GM19452 (cell line): ENCODE measurements at regions not wholly inside any gene's neighbourhood (a gene's known extent, or its start where the extent isn't known, plus 50 kb on each side); places are given as distances from the start of the nearest gene placed in this dataset.
"Not testable (repeated sequence)": the region's sequence is repeated elsewhere in the genome, so short reads cannot be mapped to it uniquely, and the experiment has no call there.

Experiments used
- ATAC-seq: cut with Tn5 transposase; IDR thresholded peaks from one replicate; pipeline ENCODE4 v1.9.1; 2021; ENCODE audit not compliant: unreplicated experiment

- ATAC-seq, result no peak
Observed at GRCh38 chr9:71632776-71633175, 135.5 kb downstream of the CEMIP2 start.

DNA sequence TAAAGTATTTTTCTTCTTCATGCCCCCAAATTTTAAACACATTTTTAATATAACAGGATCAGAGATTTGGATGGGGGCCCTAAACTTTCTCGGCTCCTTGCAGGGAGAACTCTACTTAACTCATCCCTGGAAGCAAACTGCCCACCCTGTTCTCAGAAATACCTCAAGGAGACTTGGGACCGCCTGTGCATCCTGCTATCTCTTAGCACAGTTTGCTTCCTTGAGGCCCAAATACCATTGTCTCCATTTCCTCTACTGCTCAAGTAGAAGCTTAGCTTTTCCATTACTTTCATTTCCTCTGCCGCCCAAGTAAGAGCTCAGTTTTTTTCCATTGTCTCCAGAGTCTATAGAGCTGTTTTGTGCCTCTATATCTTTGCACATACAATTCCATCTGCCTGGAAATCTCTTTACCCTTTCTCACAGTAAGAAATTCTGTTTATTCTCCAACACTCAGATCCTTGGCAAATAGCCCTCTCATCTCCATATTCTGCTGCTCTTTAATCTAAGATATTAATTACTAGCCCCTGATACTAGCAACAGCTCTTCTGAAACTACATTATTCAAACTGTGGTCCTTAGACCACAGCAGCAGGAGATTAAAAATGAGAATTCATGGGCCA is 137.8 kb downstream of the CEMIP2 start:
- no peak for ATAC-seq

DNA sequence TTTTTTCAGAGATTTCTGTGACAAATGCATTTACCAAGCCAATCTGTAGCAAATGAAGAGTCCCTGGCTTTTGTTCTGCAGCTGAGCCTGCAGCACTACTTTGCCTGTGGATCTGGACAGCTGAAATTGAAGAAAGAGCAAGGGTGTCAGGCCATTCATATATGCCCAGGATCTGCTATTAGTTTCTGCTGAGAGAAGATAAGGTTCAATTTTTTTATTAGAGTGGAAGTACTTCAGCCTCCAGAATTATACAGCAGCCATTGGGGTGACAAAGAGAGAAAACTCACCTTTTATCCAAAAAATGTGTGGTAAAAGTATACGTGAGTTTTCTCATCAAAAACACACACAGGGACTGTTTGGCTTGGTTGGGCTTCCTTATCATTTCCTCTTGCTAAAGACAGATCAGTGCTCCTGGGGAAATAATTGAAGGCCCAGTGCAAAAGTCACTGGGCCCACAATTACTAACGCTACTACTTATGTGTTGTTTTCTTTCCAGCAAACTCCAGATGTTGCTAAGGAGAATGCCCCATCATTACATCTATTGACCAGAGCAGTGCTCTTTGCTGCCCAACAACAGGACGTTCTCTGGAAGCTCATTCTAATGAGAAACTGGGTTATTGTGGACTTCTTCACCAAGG is 138.6 kb downstream of the CEMIP2 start:
- no peak for ATAC-seq

DNA sequence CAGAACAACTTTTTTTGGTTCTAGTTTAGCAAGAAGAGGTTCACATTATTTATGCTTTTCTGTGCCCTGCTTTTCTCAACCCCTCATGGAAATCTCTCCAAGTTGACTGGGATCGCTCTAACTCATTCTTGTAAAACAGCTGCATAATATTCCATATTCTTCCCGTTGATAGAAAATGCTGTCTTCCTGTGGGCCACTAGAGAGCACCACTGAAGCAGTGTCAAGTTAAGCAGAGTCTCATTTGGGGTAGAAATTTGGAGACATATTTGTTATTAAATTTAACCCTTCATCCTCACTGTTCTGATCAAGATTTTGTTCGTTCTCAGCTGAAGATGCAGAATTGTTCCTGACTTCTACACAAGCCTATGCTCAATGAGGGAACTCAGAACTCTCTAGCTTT is 140.1 kb downstream of the CEMIP2 start:
- ATAC-seq, result no peak

DNA sequence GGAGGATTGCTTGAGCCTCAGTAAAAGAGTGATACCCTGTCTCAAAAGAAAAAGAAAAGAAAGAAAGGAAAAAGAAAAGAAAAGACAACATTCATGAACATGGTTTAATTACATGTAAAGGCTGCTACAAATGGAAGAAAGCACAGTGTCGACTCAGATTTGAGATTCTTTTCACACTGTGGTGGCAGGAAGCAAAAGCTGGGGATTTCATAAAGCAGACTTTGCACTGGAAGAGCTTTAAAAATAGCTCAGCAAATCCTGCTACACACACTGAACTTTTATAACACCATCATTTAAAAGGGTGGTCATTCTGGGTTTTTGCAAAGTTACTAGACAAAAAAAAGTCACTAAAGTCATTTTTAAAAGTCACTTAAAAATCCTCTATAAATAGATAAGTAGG is 140.8 kb downstream of the CEMIP2 start:
- ATAC-seq, result no peak

- no peak for ATAC-seq
Observed at GRCh38 chr9:71626395-71626794, 141.9 kb downstream of the CEMIP2 start.

DNA sequence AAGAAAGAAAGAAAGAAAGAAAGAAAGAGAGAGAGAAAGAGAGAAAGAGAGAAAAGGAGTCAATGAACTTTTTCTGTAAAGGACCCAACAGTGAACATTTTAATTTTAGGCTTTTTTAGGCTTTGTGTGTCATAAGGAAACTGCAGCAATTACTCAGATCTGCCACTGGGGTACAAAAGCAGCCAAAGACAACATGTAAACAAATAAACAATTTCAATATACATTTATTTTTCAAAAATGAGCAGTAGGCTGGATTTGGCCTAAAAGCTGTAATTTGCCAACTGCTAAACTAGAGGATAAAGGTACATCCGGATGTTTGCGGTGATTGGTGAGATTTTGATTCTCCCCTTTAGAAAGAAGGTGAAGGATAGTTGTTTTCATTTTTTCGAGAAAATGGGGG is 143.6 kb downstream of the CEMIP2 start:
- no peak for ATAC-seq

GRCh38 chr9:71620746-71621145 is 147.6 kb downstream of the CEMIP2 start:
- ATAC-seq, result no peak

- no peak for ATAC-seq
Observed at GRCh38 chr9:71620331-71620730, 148.0 kb downstream of the CEMIP2 start.

DNA sequence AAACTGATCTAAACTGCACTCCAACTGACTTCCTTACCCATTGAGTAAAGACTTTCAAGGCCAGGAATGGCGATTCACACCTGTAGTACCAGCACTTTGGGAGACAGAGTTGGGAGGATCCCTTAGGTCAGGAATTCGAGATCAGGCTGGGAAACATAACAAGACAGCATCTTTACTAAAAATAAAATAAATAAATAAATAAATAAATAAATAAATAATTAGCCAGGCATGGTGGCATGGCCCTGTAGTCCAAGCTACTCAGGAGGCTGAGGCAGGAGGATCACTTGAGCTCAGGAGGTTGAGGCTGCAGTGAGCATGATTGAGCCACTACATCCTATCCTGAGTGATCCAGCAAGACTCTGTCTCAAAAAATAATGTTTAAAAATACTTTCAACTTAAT is 148.4 kb downstream of the CEMIP2 start:
- ATAC-seq, result no peak

- no peak for ATAC-seq
Observed at GRCh38 chr9:71614409-71615010, 153.8 kb downstream of the CEMIP2 start.

DNA sequence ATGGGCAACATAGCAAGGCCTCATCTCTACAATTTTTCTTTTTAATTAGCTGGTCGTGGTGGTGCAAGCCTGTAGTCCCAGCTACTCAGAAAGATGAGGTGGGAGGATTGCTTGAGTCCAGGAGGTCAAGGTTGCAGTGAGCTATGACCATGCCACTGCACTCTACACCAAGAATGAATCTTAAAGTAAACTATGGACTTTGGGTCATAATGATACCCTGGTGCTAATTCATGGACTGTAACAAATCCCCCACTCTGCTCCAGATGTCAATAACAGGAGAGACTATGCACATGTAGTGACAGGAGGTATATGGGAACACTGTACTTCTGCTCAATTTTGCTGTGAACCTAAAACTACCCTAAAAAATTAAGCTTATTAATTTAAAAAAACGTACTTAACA is 155.4 kb downstream of the CEMIP2 start:
- no peak for ATAC-seq

DNA sequence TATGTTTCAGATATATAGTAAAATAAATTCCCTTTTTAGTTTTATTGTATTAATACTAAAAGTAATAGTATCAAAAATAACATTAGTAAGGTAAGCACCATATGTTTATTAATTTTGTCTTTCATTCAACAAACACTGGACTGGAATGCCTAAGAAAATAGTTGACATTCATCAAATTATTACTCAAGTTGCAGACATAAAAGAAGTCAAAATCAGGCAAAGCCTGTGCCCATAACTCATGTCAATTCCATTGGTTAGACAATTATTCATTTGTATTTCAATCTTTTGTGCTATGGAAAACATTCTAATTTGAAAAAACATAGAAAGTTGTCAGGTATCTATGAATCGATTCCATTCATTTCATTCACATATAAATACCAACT is 158.9 kb downstream of the CEMIP2 start:
- ATAC-seq, result no peak

DNA sequence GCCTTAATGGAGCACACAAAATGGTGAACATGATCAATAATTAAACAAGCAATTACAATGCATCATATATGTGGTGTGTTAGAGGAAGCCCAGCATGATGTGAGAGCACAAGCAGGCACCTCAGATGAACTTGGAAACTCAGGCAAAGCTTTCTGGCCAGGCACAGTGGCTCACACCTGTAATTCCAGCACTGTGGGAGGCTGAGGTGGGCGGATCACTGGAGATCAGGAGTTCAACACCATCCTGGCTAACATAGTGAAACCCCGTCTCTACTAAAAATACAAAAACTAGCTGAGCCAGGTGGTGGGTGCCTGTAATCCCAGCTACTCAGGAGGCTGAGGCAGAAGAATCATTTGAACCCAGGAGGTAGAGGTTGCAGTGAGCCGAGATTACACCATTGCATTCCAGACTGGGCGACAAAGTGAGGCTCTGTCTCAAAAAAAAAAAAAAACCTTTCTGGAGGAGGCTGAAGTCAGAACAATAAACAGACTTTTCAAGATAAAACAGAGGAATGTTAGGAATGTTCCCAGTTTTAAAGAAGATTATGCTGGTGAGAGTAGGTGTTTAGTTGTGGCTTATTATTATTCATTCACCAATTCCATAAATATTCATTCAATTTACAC is 159.4 kb downstream of the CEMIP2 start:
- no peak for ATAC-seq

- ATAC-seq, result no peak
Observed at GRCh38 chr9:71608021-71608420, 160.3 kb downstream of the CEMIP2 start.

DNA sequence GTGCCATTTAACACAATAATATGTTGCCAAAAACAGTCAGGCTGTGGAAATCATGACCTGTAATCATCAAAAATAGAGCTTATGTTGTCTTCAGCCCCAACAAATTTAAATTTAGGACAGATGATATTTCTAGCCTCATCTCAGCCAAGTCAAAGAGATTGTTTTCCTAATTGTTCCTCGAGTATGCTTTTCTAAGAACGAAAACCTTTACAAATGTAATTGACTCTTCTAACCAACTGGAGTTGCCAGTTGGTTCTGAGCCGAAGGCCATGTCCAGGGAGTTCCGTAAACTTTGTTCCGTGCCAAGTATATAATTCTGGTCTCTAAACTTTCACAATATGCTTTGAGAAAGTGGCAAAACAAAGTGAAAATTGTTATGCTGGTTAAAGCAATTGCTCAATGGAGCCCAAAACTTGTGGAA is 160.8 kb downstream of the CEMIP2 start:
- no peak for ATAC-seq

DNA sequence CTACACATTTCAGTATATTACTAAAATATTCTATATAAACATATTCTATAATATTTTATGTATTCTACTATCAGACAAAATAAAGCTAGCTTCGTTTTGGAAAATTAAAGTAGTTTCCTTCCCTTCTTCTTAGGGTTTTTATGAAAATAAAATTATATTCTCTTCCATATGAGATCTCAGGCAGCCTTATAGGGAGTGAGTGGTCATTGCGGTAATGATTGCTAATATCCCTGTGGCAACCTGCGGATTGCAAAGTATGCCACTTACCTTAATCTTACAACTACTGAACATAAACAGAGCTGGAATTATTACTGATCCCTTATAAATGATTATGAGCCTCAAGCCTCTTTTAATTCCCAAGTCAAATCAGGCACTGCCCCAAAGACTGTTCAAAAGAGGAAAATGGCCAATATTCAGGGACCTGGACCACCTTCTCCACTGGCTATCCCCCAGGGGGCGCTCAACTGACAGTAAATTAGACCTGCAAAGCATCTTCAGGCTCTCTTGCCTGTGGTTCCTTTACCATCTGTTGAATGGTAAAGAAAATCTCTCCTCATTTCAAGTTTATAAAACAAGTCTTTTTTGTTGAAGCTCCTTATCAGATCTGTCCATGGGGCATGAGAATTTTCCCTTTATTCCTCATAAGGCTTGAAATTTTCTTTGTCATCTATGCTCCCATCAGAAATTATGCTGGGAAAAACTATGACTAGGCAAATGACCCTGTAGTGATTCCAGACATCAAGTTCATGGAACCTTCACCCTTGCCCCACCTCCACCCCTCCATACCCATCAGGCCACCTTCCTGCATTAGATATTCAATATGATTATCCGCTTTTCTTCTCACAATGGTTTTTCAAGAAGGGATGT is 163.9 kb downstream of the CEMIP2 start:
- peak; percentile 83 for ATAC-seq

DNA sequence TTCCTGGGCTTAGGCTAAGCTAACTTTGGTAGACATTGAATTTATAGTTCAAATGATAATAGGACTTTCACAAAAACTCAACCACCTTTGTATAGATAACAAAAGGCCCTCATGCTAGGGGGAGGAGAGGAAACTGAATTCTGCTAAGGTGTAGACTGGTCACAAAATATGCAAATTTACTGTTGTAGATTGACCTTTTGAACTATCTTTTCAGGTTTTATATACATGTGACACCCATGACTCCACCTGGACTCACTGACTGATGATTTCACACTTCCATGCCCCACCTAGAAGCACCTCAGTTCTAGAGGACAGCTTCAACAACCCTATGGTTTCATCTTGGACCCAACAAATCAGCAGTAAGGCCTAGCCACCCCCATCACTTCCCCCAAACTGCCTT is 165.7 kb downstream of the CEMIP2 start:
- peak; percentile 89 for ATAC-seq

DNA sequence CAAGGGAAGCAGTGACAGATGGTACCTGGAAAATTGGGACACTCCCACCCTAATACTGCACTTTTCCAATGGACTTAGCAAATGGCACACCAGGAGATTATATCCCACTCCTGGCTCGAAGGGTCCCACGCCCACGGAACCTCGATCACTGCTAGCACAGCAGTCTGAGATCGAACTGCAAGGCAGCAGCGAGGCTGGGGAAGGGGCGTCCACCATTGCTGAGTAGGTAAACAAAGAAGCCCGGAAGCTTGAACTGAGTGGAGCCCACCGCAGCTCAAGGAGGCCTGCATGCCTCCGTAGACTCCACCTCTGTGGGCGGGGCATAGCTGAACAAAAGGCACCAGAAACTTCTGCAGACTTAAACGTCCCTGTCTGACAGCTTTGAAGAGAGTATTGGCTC is 172.6 kb downstream of the CEMIP2 start:
- ATAC-seq, result not testable (repeated sequence)

- ATAC-seq, result no peak
Observed at GRCh38 chr9:71594541-71594940, 173.8 kb downstream of the CEMIP2 start.

GRCh38 chr9:71592400-71592799 is 175.9 kb downstream of the CEMIP2 start:
- ATAC-seq, result no peak
